ENCODE measurements at regions not wholly inside any gene's neighbourhood (a gene's known extent, or its start where the extent isn't known, plus 50 kb on each side); places are given as distances from the start of the nearest gene placed in this dataset.

GRCh38 chr6:95143408-95144180 lies 433.7 kb upstream of the MANEA start:
- FAIRE-seq (no peak), DNase-seq (ENCODE audit: low spot score) (no peak), ATAC-seq (no peak)
- ChIA-PET POLR2A (no interaction called here), CTCF (ENCODE audit: low intra/inter-chr PET ratio, low total read pairs) (no interaction called here)
- intact Hi-C loops (cut with micrococcal nuclease; ENCODE audit: unreplicated experiment) = no loop called here
- no peaks in the 10 kb centered on the region for H3K36me3 ChIP-seq (replicated peaks in 1 of 2; ENCODE audit: control insufficient read depth in 1 of 2, insufficient read depth in 2 of 2, low read length in 2 of 2)
- TF ChIP-seq ZNF562 (CRISPR knock-in tag; IDR thresholded peaks at IDR 0.05; ENCODE audit: borderline replicate concordance) (no peak), MAFK (conservative IDR thresholded peaks at IDR 0.05 in 1 of 2, IDR thresholded peaks at IDR 0.05 in 1 of 2; ENCODE audit: low read length in 2 of 2) (0 out of 4 replicates have a peak, but pooled peaks of 1 of the 2 experiments have one; percentile 16), NPAS2 (CRISPR knock-in tag; IDR thresholded peaks at IDR 0.05; ENCODE audit: borderline replicate concordance) (no peak), KMT2B (CRISPR knock-in tag; IDR thresholded peaks at IDR 0.05) (no peak), ZNF256 (CRISPR knock-in tag; conservative IDR thresholded peaks at IDR 0.05) (no peak), CREB3 (CRISPR knock-in tag; IDR thresholded peaks at IDR 0.05) (no peak), ZNF383 (CRISPR knock-in tag; IDR thresholded peaks at IDR 0.05; ENCODE audit: borderline replicate concordance) (no peak), FOXM1 (CRISPR knock-in tag; IDR thresholded peaks at IDR 0.05) (no peak)
- no peak overlapping the region for H3K27ac ChIP-seq (ENCODE audit: extremely low read length, insufficient read depth, low read length)
- 0% methylated on average over 5 of the region's 5 CpGs for WGBS (ENCODE audit: low lambda C conversion rate)
- H2AFZ ChIP-seq (ENCODE audit: low read length) = no peak overlapping the region
- no peaks in the 10 kb centered on the region for H4K20me1 ChIP-seq (ENCODE audit: insufficient read depth, low read length)
- H3K27me3 ChIP-seq (ENCODE audit: control insufficient read depth in 1 of 2, insufficient read depth in 2 of 2, low read length in 2 of 2) = no peaks in the 10 kb centered on the region
- BruUV-seq (replicated peaks) = no TSS peak
- H3K9me3 ChIP-seq (ENCODE audit: low read length) = no peaks in the 10 kb centered on the region
- H3K9ac ChIP-seq (ENCODE audit: insufficient read depth, low read depth, low read length) = no peak overlapping the region
- no peaks in the 10 kb centered on the region for H3K4me1 ChIP-seq (ENCODE audit: insufficient read depth, low read length)
- in situ Hi-C loops (cut with HindIII; ENCODE audit: extremely low pct_ligation_motif_present, low pct_unique_long_range_greater_than_20kb) = no loop called here
- no peak overlapping the region for H3K4me2 ChIP-seq (ENCODE audit: low read depth, low read length)
- H3K4me3 ChIP-seq (replicated peaks in 1 of 3; ENCODE audit: insufficient read depth in 1 of 3, low read depth in 2 of 3, low read length in 3 of 3) = no peak overlapping the region
- no peaks in the 10 kb centered on the region for H3K79me2 ChIP-seq (ENCODE audit: insufficient read depth, low read length)

- no peaks in the 10 kb centered on the region for H4K20me1 ChIP-seq (ENCODE audit: insufficient read depth, low read length)
- in situ Hi-C loops (cut with HindIII; ENCODE audit: extremely low pct_ligation_motif_present, low pct_unique_long_range_greater_than_20kb) = no loop called here
- H3K4me3 ChIP-seq (replicated peaks in 1 of 3; ENCODE audit: insufficient read depth in 1 of 3, low read depth in 2 of 3, low read length in 3 of 3) = no peak overlapping the region
- CTCF ChIA-PET (ENCODE audit: low intra/inter-chr PET ratio, low total read pairs) = no interaction called here
- H3K4me1 ChIP-seq (ENCODE audit: insufficient read depth, low read length) = no peaks in the 10 kb centered on the region
- BruUV-seq (replicated peaks) = no TSS peak
- H2AFZ ChIP-seq (ENCODE audit: low read length) = no peak overlapping the region
- H3K4me2 ChIP-seq (ENCODE audit: low read depth, low read length) = no peak overlapping the region
- POLR2A ChIA-PET = no interaction called here
- WGBS (ENCODE audit: low lambda C conversion rate) = 0% methylated on average over 1 of the region's 1 CpG
- intact Hi-C loops (cut with micrococcal nuclease; ENCODE audit: unreplicated experiment) = no loop called here
- H3K79me2 ChIP-seq (ENCODE audit: insufficient read depth, low read length) = no peaks in the 10 kb centered on the region
- no peak overlapping the region for H3K9ac ChIP-seq (ENCODE audit: insufficient read depth, low read depth, low read length)
- ATAC-seq (no peak), DNase-seq (ENCODE audit: low spot score) (no peak), FAIRE-seq (no peak)
- H3K27me3 ChIP-seq (ENCODE audit: control insufficient read depth in 1 of 2, insufficient read depth in 2 of 2, low read length in 2 of 2) = no peaks in the 10 kb centered on the region
- no peaks in the 10 kb centered on the region for H3K36me3 ChIP-seq (replicated peaks in 1 of 2; ENCODE audit: control insufficient read depth in 1 of 2, insufficient read depth in 2 of 2, low read length in 2 of 2)
- no peak overlapping the region for H3K27ac ChIP-seq (ENCODE audit: extremely low read length, insufficient read depth, low read length)
- no peaks in the 10 kb centered on the region for H3K9me3 ChIP-seq (ENCODE audit: low read length)
- TF ChIP-seq ZNF580 (CRISPR knock-in tag; IDR thresholded peaks at IDR 0.05; ENCODE audit: borderline replicate concordance, low read depth) (no peak), ZNF577 (CRISPR knock-in tag; IDR thresholded peaks at IDR 0.05; ENCODE audit: borderline replicate concordance, low read depth) (no peak), RFXANK (CRISPR knock-in tag; IDR thresholded peaks at IDR 0.05) (no peak), BRF2 (CRISPR knock-in tag; IDR thresholded peaks at IDR 0.05) (no peak), RFX1 (IDR thresholded peaks at IDR 0.05) (no peak), ZNF235 (CRISPR knock-in tag; IDR thresholded peaks at IDR 0.05; ENCODE audit: borderline replicate concordance) (no peak), ZNF33A (CRISPR knock-in tag; IDR thresholded peaks at IDR 0.05; ENCODE audit: borderline replicate concordance) (no peak)
Measured at GRCh38 chr6:95145457-95145856, 431.9 kb upstream of the MANEA start.
